Esophagus muscularis mucosa (tissue), 4 donors: ENCODE measurements at regions not wholly inside any gene's neighbourhood (a gene's known extent, or its start where the extent isn't known, plus 50 kb on each side); places are given as distances from the start of the nearest gene placed in this dataset.

Experiments used
- DNase-seq: peaks from one replicate; pipeline ENCODE4 v3.0.0-alpha.2; 2017; ENCODE audit errors: extremely low spot score
- H3K27ac ChIP-seq, 4 donors: fragments of 200-600 bp; sonication (generic); replicated peaks in 1 of 4; 1 replicate in 3 of 4; 2 replicates in 1 of 4; pipeline ENCODE4 v1.5.1; 2016 to 2019; ENCODE audit warnings: mild to moderate bottlenecking in 1 of 4
- H3K27me3 ChIP-seq, 4 donors: fragments of 200-600 bp; sonication (generic); one replicate each; pipeline versions ENCODE4 v1.5.1 to v1.6.0; 2016 to 2019
- H3K36me3 ChIP-seq, 4 donors: fragments of 200-600 bp; sonication (generic); one replicate each; pipeline ENCODE4 v1.5.1; 2016 to 2019
- H3K4me1 ChIP-seq, 4 donors: fragments of 200-600 bp; sonication (generic); one replicate each; pipeline ENCODE4 v1.5.1; 2016 to 2019
- H3K4me3 ChIP-seq, 4 donors: fragments of 200-600 bp; sonication (generic); 1 replicate in 2 of 4; 2 replicates in 2 of 4; pipeline ENCODE4 v1.5.1; 2016 to 2019; ENCODE audit warnings: mild to moderate bottlenecking in 4 of 4, moderate library complexity in 1 of 4
- H3K9me3 ChIP-seq, 4 donors: fragments of 200-600 bp; sonication (generic); 1 replicate in 3 of 4; 2 replicates in 1 of 4; pipeline ENCODE4 v1.5.1; 2016 to 2019
- CTCF ChIP-seq, 3 experiments: fragments of 200-600 bp in 2 of 3; fragments of 450-650 bp in 1 of 3; sonication (generic) in 2 of 3; IDR thresholded peaks; one replicate each; pipeline ENCODE4 v1.5.1; 2017 to 2019; ENCODE audit warnings: antibody characterized with exemption in 3 of 3, mild to moderate bottlenecking in 2 of 3, moderate library complexity in 1 of 3
- EP300 ChIP-seq: sonication (generic); formaldehyde crosslinking; IDR thresholded peaks from one replicate; pipeline ENCODE4 v1.6.1; 2017; ENCODE audit warnings: antibody characterized with exemption
- POLR2A ChIP-seq: fragments of 450-650 bp; IDR thresholded peaks from one replicate; pipeline ENCODE4 v1.6.1; 2017; ENCODE audit warnings: antibody characterized with exemption, moderate library complexity, mild to moderate bottlenecking, low read depth
- POLR2AphosphoS5 ChIP-seq, 2 donors: sonication (generic); formaldehyde crosslinking; IDR thresholded peaks; one replicate each; pipeline ENCODE4 v1.6.1; 2017; ENCODE audit warnings: antibody characterized with exemption in 2 of 2
- WGBS: methylation state at CpG from one replicate; pipeline ENCODE4 v1.1.5; 2018; 5-methylcytosine and 5-hydroxymethylcytosine counted together
- intact Hi-C: fragments of 100-400 bp; cut with DNase I; formaldehyde crosslinking; loops from one replicate; pipeline ENCODE4 v1.15.1; 2023

DNA sequence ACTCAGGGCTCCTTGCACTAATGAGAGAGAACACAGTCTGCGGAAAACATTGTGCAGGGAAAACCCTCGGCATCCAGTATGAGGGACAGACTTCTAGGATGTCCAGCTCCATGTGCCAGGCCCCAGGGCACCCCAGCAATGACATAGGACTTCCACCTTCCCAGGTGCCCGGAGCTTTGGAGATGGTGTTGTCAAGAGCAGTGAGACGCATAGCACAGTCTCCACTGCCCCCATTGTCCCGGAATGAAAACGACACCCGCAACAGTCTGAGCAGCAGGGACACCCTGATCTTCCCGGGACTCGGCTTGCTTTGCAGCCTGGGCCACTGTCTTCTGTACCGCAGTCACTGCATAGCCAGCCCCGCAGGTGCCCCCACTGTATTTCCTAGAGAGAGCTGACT lies 339.2 kb upstream of the ADARB2 start:
- Histone ChIP-seq H3K27me3 (no peaks in the 10 kb centered on the region), H3K4me1 (no peaks in the 10 kb centered on the region), H3K4me3 (no peak overlapping the region), H3K27ac (no peak overlapping the region), H3K9me3 (no peaks in the 10 kb centered on the region), H3K36me3 (no peaks in the 10 kb centered on the region)
- intact Hi-C loops: no loop called here
- TF ChIP-seq POLR2AphosphoS5 (IDR thresholded peaks at IDR 0.05) (no peak), CTCF (IDR thresholded peaks at IDR 0.05) (no peak), EP300 (no peak), POLR2A (no peak)
- DNase-seq: peak; percentile 77
- whole genome bisulfite sequencing: 90% methylated on average over 9 of the region's 11 CpGs

DNA sequence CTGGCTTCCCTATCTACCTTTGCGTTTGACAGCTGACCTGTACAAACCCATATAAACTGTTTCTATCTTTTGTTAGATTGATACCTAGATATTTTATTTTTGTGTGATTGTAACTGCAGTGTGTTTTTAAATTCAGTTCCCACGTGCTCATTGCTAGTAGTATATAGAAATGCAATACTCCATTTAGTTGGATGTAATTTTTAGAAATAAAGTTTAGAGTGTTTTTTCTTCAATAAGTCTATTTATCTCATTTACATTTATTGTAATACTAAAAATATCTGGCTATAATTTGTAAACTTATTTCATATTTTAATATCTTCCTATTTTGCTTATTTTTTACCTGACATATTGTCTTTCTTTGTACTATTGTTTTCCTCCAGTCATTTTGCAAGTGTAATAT lies 329.7 kb upstream of the ADARB2 start:
- peaks cover 0 to 8% (median 2%) of the 10 kb centered on the region in 4 donors for H3K9me3 ChIP-seq
- H3K27me3 ChIP-seq: peaks cover 0 to 5% (median 0%) of the 10 kb centered on the region in 4 donors
- H3K4me3 ChIP-seq: no peak overlapping the region
- no peaks in the 10 kb centered on the region for H3K4me1 ChIP-seq
- TF ChIP-seq POLR2A (no peak), POLR2AphosphoS5 (IDR thresholded peaks at IDR 0.05) (no peak), CTCF (IDR thresholded peaks at IDR 0.05) (no peak), EP300 (no peak)
- H3K27ac ChIP-seq: no peak overlapping the region
- no peak for DNase-seq
- 73% methylated on average over 2 of the region's 2 CpGs for WGBS
- H3K36me3 ChIP-seq: no peaks in the 10 kb centered on the region
- intact Hi-C loops: no loop called here

GRCh38 chr10:2054728-2055127 lies 317.4 kb upstream of the ADARB2 start:
- H3K36me3 ChIP-seq: no peaks in the 10 kb centered on the region
- DNase-seq: no peak
- peaks cover 0 to 4% (median 0%) of the 10 kb centered on the region in 4 donors for H3K27me3 ChIP-seq
- H3K9me3 ChIP-seq: no peaks in the 10 kb centered on the region
- H3K4me1 ChIP-seq: no peaks in the 10 kb centered on the region
- no peak overlapping the region for H3K4me3 ChIP-seq
- no peak for TF ChIP-seq POLR2AphosphoS5 (IDR thresholded peaks at IDR 0.05)
- no peak for TF ChIP-seq POLR2A
- no peak for TF ChIP-seq EP300
- no peak for TF ChIP-seq CTCF (IDR thresholded peaks at IDR 0.05)
- WGBS: 45% methylated on average over 3 of the region's 3 CpGs
- H3K27ac ChIP-seq: no peak overlapping the region
- intact Hi-C loops: no loop called here

- no peaks in the 10 kb centered on the region for H3K9me3 ChIP-seq
- peaks cover 0 to 4% (median 0%) of the 10 kb centered on the region in 4 donors for H3K27me3 ChIP-seq
- no peak for TF ChIP-seq EP300
- TF ChIP-seq CTCF (IDR thresholded peaks at IDR 0.05): no peak
- TF ChIP-seq POLR2A: no peak
- TF ChIP-seq POLR2AphosphoS5 (IDR thresholded peaks at IDR 0.05): no peak
- no peaks in the 10 kb centered on the region for H3K36me3 ChIP-seq
- DNase-seq: no peak
- no peaks in the 10 kb centered on the region for H3K4me1 ChIP-seq
- no peak overlapping the region for H3K4me3 ChIP-seq
- 63% methylated on average over 5 of the region's 5 CpGs for WGBS
- no peak overlapping the region for H3K27ac ChIP-seq
- intact Hi-C loops: no loop called here
These were observed 316.5 kb upstream of the ADARB2 start for GRCh38 chr10:2053805-2054204.

GRCh38 chr10:2051108-2051507 lies 313.8 kb upstream of the ADARB2 start:
- intact Hi-C loops: no loop called here
- WGBS: 83% methylated on average over 7 of the region's 7 CpGs
- Histone ChIP-seq H3K27ac (no peak overlapping the region), H3K4me3 (no peak overlapping the region), H3K9me3 (no peaks in the 10 kb centered on the region), H3K4me1 (no peaks in the 10 kb centered on the region), H3K27me3 (peaks cover 0 to 4% (median 0%) of the 10 kb centered on the region in 4 donors), H3K36me3 (no peaks in the 10 kb centered on the region)
- DNase-seq: no peak
- TF ChIP-seq POLR2A (no peak), CTCF (IDR thresholded peaks at IDR 0.05) (no peak), EP300 (no peak)
